Gastroesophageal sphincter (tissue), 4 donors: ENCODE measurements at regions not wholly inside any gene's neighbourhood (a gene's known extent, or its start where the extent isn't known, plus 50 kb on each side); places are given as distances from the start of the nearest gene placed in this dataset.
"Not testable (repeated sequence)": the region's sequence is repeated elsewhere in the genome, so short reads cannot be mapped to it uniquely, and the experiment has no call there.

ENCODE experiments used
- ATAC-seq: fragments of 150-250 bp; one replicate; pipeline ENCODE4 v1.9.1; 2016; ENCODE audit warnings: mild to moderate bottlenecking, moderate library complexity
- H3K27ac ChIP-seq, 4 donors: fragments of 200-600 bp; sonication (generic) in 3 of 4; 1 replicate in 3 of 4; 2 replicates in 1 of 4; pipeline ENCODE4 v1.5.1; 2016 to 2019
- H3K27me3 ChIP-seq: fragments of 200-600 bp; sonication (generic); one replicate; pipeline ENCODE4 v1.5.1; 2019
- H3K36me3 ChIP-seq, 2 donors: fragments of 200-600 bp; sonication (generic); one replicate each; pipeline ENCODE4 v1.5.1; 2019; ENCODE audit warnings: control low read depth in 1 of 2
- H3K4me1 ChIP-seq, 3 donors: fragments of 200-600 bp; sonication (generic); 1 replicate in 2 of 3; 2 replicates in 1 of 3; pipeline ENCODE4 v1.5.1; 2016 to 2019; ENCODE audit warnings: control low read depth in 2 of 3
- H3K4me3 ChIP-seq, 2 donors: fragments of 200-600 bp; sonication (generic); one replicate each; pipeline ENCODE4 v1.5.1; 2019; ENCODE audit warnings: mild to moderate bottlenecking in 1 of 2, moderate library complexity in 1 of 2
- H3K9me3 ChIP-seq, 3 donors: fragments of 200-600 bp; sonication (generic); one replicate each; pipeline ENCODE4 v1.5.1; 2017 to 2019; ENCODE audit warnings: control low read depth in 2 of 3
- CTCF ChIP-seq, 4 experiments: fragments of 200-600 bp in 2 of 4; fragments of 450-650 bp in 2 of 4; sonication (generic) in 1 of 4; IDR thresholded peaks; one replicate each; pipeline ENCODE4 v1.5.1; 2017 to 2019; ENCODE audit warnings: antibody characterized with exemption in 4 of 4, mild to moderate bottlenecking in 2 of 4, moderate library complexity in 2 of 4
- EP300 ChIP-seq: sonication (generic); formaldehyde crosslinking; IDR thresholded peaks from one replicate; pipeline ENCODE4 v1.6.1; 2017; ENCODE audit warnings: antibody characterized with exemption, mild to moderate bottlenecking
- POLR2A ChIP-seq, 2 donors: fragments of 450-650 bp; IDR thresholded peaks; one replicate each; pipeline ENCODE4 v1.6.1; 2017; ENCODE audit warnings: antibody characterized with exemption in 2 of 2, mild to moderate bottlenecking in 2 of 2, moderate library complexity in 1 of 2
- POLR2AphosphoS5 ChIP-seq: sonication (generic); formaldehyde crosslinking; IDR thresholded peaks from one replicate; pipeline ENCODE4 v1.6.1; 2017; ENCODE audit warnings: antibody characterized with exemption
- WGBS, 2 donors: methylation state at CpG; one replicate each; pipeline ENCODE4 v1.1.5; 2018; ENCODE audit warnings: low coverage in 1 of 2; 5-methylcytosine and 5-hydroxymethylcytosine counted together

- Histone ChIP-seq H3K9me3 (no peaks in the 10 kb centered on the region), H3K4me3 (no peak overlapping the region), H3K36me3 (no peaks in the 10 kb centered on the region), H3K4me1 (no peaks in the 10 kb centered on the region), H3K27ac (no peak overlapping the region), H3K27me3 (no peaks in the 10 kb centered on the region)
- ATAC-seq = no peak
- TF ChIP-seq POLR2AphosphoS5 (no peak), POLR2A (IDR thresholded peaks at IDR 0.05) (no peak), CTCF (IDR thresholded peaks at IDR 0.05) (no peak), EP300 (no peak)
- WGBS, 2 donors = 95% methylated on average over 3 of the region's 3 CpGs; no CpG with 5 or more reads in 1 of the 2 donors
These were observed 61.8 kb upstream of the LIPC start for GRCh38 chr15:58369956-58370355.

DNA sequence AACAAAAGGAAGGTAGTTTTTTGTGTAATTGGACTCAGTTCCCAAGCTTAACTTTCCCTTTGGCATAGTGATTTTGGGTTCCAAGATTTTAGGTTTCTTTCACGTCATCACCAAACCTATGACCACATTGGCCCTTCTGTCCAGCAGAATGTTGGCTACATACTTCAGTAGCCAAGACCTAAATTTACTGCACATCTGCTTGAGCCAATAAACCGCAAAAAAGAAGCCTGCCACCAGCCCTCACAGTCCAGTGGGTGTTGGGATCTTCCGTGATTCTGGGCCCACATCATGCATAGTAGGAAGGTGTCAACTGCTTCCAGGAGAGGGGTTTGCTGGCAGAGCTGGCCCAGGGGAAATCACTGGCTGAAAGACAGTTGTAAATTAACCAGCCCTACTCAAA lies 57.6 kb upstream of the LIPC start:
- H3K36me3 ChIP-seq = no peaks in the 10 kb centered on the region
- peaks cover 0 to 11% (median 0%) of the 10 kb centered on the region in 3 donors for H3K9me3 ChIP-seq
- WGBS, 2 donors = 67 to 93% methylated on average over 1 to 2 of the region's 3 CpGs
- ATAC-seq = no peak
- no peak overlapping the region for H3K4me3 ChIP-seq
- H3K27me3 ChIP-seq = no peaks in the 10 kb centered on the region
- H3K27ac ChIP-seq = no peak overlapping the region
- TF ChIP-seq EP300 (no peak), POLR2AphosphoS5 (no peak), CTCF (IDR thresholded peaks at IDR 0.05) (no peak), POLR2A (IDR thresholded peaks at IDR 0.05) (no peak)
- H3K4me1 ChIP-seq = no peaks in the 10 kb centered on the region

GRCh38 chr15:58377193-58377592 lies 54.6 kb upstream of the LIPC start:
- Histone ChIP-seq H3K27ac (no peak overlapping the region), H3K4me1 (no peaks in the 10 kb centered on the region), H3K27me3 (no peaks in the 10 kb centered on the region), H3K4me3 (no peak overlapping the region), H3K9me3 (peaks cover 0 to 11% (median 0%) of the 10 kb centered on the region in 3 donors), H3K36me3 (no peaks in the 10 kb centered on the region)
- TF ChIP-seq POLR2AphosphoS5 (no peak), CTCF (IDR thresholded peaks at IDR 0.05) (no peak), POLR2A (IDR thresholded peaks at IDR 0.05) (no peak)
- ATAC-seq = no peak
- WGBS, 2 donors = 75 to 83% methylated on average over 2 of the region's 2 CpGs

GRCh38 chr15:58378241-58379085 lies 53.3 kb upstream of the LIPC start:
- H3K9me3 ChIP-seq = peaks cover 0 to 11% (median 0%) of the 10 kb centered on the region in 3 donors
- no peak overlapping the region for H3K4me3 ChIP-seq
- H3K36me3 ChIP-seq = no peaks in the 10 kb centered on the region
- H3K4me1 ChIP-seq = no peaks in the 10 kb centered on the region
- 73 to 76% methylated on average over 3 to 6 of the region's 6 CpGs for WGBS, 2 donors
- no peak for ATAC-seq
- TF ChIP-seq EP300 (no peak), POLR2A (IDR thresholded peaks at IDR 0.05) (no peak), POLR2AphosphoS5 (no peak)
- H3K27me3 ChIP-seq = no peaks in the 10 kb centered on the region
- no peak overlapping the region for H3K27ac ChIP-seq

DNA sequence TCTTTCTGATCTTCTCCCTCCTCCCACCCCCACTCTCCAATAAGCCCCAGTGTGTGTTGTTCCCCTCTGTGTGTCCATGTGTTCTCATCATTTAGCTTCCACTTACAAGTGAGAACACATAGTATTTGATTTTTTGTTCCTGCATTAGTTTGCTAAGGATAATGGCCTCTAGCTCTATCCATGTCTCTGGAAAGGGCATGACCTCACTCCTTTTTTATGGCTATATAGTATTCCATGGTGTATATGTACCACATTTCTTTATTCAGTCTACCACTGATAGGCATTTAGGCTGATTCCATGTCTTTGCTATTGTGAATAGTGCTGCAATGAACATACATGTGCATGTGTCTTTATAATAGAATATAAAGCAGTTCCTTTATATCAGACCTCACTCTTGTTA lies 52.3 kb upstream of the LIPC start:
- not testable (repeated sequence) for H3K36me3 ChIP-seq, H3K4me1 ChIP-seq, H3K27ac ChIP-seq, H3K4me3 ChIP-seq, H3K27me3 ChIP-seq, ATAC-seq
- peaks cover 0 to 11% (median 0%) of the 10 kb centered on the region in 3 donors for H3K9me3 ChIP-seq

DNA sequence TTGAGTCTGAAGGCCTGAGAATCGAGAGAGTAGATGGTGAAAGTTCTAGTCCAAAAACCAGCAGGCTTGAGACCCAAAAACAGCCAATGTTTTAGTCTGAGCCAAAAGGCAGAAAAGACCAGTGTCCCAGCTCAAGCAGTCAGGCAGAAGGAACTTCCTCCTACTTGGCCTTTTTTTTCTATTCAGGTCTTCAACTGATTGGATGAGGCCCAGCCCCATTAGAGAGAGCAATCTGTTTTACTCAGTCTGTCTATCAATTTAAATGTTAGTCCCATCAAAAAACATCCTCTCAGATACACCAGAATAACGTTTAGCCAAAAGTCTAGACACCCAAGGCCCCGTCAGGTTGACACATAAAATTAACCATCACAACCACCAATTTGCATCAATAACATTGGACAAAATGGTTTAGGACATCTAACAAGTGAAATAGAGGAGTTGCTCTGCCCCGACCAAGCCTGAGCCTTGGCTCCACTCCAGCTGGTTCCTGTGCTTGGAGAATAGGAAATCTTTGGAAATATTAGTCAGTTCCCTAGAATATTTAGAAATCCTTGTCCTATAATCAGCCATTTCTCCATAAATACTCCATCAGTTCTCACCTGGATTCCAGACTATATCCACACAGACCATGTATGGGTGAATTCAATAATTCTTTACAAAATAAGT lies 51.4 kb upstream of the LIPC start:
- ATAC-seq = no peak
- TF ChIP-seq CTCF (IDR thresholded peaks at IDR 0.05) (no peak), POLR2A (IDR thresholded peaks at IDR 0.05) (no peak), EP300 (no peak), POLR2AphosphoS5 (no peak)
- no peak overlapping the region for H3K27ac ChIP-seq
- 53 to 60% methylated on average over 3 to 4 of the region's 4 CpGs for WGBS, 2 donors
- peaks cover 0 to 11% (median 0%) of the 10 kb centered on the region in 3 donors for H3K9me3 ChIP-seq
- no peaks in the 10 kb centered on the region for H3K36me3 ChIP-seq
- no peak overlapping the region for H3K4me3 ChIP-seq
- no peaks in the 10 kb centered on the region for H3K27me3 ChIP-seq
- no peaks in the 10 kb centered on the region for H3K4me1 ChIP-seq
